ENCODE measurements at regions not wholly inside any gene's neighbourhood (a gene's known extent, or its start where the extent isn't known, plus 50 kb on each side); places are given as distances from the start of the nearest gene placed in this dataset.

DNA sequence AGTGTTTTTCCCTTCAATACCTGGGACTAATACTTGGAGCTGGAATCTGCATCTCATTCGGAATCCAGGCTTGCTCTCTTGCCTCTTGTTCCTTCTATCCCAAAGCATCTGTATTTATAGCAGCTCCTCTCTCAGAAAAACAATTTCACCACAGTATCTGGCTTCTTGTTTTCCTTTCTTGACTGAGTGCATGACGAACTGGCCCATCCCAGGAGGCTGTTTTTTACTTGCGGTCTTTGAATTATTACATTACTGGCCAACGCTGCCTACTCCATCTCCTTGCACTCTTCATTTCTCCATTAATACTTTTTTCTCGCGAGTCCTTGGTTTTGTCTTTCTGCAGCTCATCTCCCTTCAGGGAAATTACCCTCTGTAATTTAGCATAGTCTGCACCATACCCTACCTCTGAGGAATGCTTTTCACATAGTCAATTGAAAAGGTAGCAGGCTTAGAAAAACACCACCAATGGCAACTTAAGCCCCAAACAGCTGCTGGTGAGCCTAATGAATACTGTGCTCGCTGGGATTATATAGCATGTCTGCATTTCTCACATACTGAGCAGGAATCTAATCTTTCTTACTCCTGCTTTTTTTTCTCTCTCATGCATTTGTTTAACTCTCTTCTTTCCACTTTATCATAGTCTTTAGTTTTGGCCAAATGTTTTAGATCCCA lies 277.4 kb upstream of the SESN3 start:
- POLR2A ChIA-PET = no interaction called here

More for the DNA sequence above, 277.4 kb upstream of the SESN3 start:
- no peaks in the 10 kb centered on the region for H3K9me3 ChIP-seq
- H3K4me3 ChIP-seq (ENCODE audit: low read depth in 2 of 2, low read length in 1 of 2) = no peak overlapping the region
- H3K9me2 ChIP-seq = no peaks in the 10 kb centered on the region
- H3K79me2 ChIP-seq (ENCODE audit: insufficient read depth) = no peaks in the 10 kb centered on the region
- CTCF ChIA-PET = interaction anchor here (0.7 to 1.6 kb wide), 4 partner anchors 14 to 337 kb away, joined by 3 read pairs; no protein-coding TSS in a partner anchor
- H3K27me3 ChIP-seq (ENCODE audit: insufficient read depth) = no peaks in the 10 kb centered on the region
- no peaks in the 10 kb centered on the region for H3K4me1 ChIP-seq (ENCODE audit: control insufficient read depth in 1 of 2, insufficient read depth in 2 of 2, low read depth in 1 of 2, low read length in 1 of 2)
- DNase-seq = no peak
- no peaks in the 10 kb centered on the region for H3K36me3 ChIP-seq (replicated peaks in 1 of 2; ENCODE audit: control insufficient read depth in 1 of 2, insufficient read depth in 2 of 2, low read length in 1 of 2)
- H2AFZ ChIP-seq (ENCODE audit: low read depth) = no peak overlapping the region
- no peak overlapping the region for H3K4me2 ChIP-seq
- H3F3A ChIP-seq (replicated peaks; ENCODE audit: insufficient read depth) = no peaks in the 10 kb centered on the region
- H4K20me1 ChIP-seq (ENCODE audit: insufficient read depth) = no peaks in the 10 kb centered on the region
- no peak overlapping the region for H3K27ac ChIP-seq (ENCODE audit: low read depth in 2 of 2, low read length in 1 of 2)
- WGBS (ENCODE audit: low lambda C conversion rate) = 59% methylated on average over 7 of the region's 7 CpGs
- TF ChIP-seq, protein P1, sequence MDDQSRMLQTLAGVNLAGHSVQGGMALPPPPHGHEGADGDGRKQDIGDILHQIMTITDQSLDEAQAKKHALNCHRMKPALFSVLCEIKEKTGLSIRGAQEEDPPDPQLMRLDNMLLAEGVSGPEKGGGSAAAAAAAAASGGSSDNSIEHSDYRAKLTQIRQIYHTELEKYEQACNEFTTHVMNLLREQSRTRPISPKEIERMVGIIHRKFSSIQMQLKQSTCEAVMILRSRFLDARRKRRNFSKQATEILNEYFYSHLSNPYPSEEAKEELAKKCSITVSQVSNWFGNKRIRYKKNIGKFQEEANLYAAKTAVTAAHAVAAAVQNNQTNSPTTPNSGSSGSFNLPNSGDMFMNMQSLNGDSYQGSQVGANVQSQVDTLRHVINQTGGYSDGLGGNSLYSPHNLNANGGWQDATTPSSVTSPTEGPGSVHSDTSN (IDR thresholded peaks at IDR 0.05) = no peak
- TF ChIP-seq FOSL2 (IDR thresholded peaks at IDR 0.05; ENCODE audit: borderline replicate concordance, low read depth) (no peak), RFX5 (IDR thresholded peaks at IDR 0.05; ENCODE audit: low read length) (no peak), RCOR1 (IDR thresholded peaks at IDR 0.05; ENCODE audit: low read length) (no peak), MXI1 (IDR thresholded peaks at IDR 0.05; ENCODE audit: low read depth, low read length) (no peak), RAD21 (IDR thresholded peaks at IDR 0.05; ENCODE audit: low read length) (no peak), EP300 (IDR thresholded peaks at IDR 0.05; ENCODE audit: borderline replicate concordance in 1 of 2, low read depth in 1 of 2, low read length in 1 of 2) (no peak), TEAD4 (IDR thresholded peaks at IDR 0.05; ENCODE audit: borderline replicate concordance, insufficient read depth) (no peak), TCF12 (IDR thresholded peaks at IDR 0.05) (no peak), GATA2 (CRISPR knock-in tag; IDR thresholded peaks at IDR 0.05) (no peak), CHD2 (IDR thresholded peaks at IDR 0.05; ENCODE audit: low read length, partially characterized antibody) (no peak), MEF2A (IDR thresholded peaks at IDR 0.05; ENCODE audit: borderline replicate concordance, low read depth) (no peak), ELF1 (IDR thresholded peaks at IDR 0.05) (no peak)
- TF ChIP-seq, protein P2, sequence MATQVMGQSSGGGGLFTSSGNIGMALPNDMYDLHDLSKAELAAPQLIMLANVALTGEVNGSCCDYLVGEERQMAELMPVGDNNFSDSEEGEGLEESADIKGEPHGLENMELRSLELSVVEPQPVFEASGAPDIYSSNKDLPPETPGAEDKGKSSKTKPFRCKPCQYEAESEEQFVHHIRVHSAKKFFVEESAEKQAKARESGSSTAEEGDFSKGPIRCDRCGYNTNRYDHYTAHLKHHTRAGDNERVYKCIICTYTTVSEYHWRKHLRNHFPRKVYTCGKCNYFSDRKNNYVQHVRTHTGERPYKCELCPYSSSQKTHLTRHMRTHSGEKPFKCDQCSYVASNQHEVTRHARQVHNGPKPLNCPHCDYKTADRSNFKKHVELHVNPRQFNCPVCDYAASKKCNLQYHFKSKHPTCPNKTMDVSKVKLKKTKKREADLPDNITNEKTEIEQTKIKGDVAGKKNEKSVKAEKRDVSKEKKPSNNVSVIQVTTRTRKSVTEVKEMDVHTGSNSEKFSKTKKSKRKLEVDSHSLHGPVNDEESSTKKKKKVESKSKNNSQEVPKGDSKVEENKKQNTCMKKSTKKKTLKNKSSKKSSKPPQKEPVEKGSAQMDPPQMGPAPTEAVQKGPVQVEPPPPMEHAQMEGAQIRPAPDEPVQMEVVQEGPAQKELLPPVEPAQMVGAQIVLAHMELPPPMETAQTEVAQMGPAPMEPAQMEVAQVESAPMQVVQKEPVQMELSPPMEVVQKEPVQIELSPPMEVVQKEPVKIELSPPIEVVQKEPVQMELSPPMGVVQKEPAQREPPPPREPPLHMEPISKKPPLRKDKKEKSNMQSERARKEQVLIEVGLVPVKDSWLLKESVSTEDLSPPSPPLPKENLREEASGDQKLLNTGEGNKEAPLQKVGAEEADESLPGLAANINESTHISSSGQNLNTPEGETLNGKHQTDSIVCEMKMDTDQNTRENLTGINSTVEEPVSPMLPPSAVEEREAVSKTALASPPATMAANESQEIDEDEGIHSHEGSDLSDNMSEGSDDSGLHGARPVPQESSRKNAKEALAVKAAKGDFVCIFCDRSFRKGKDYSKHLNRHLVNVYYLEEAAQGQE (IDR thresholded peaks at IDR 0.05; ENCODE audit: low read depth, low read length) = no peak
- TF ChIP-seq, protein P3, sequence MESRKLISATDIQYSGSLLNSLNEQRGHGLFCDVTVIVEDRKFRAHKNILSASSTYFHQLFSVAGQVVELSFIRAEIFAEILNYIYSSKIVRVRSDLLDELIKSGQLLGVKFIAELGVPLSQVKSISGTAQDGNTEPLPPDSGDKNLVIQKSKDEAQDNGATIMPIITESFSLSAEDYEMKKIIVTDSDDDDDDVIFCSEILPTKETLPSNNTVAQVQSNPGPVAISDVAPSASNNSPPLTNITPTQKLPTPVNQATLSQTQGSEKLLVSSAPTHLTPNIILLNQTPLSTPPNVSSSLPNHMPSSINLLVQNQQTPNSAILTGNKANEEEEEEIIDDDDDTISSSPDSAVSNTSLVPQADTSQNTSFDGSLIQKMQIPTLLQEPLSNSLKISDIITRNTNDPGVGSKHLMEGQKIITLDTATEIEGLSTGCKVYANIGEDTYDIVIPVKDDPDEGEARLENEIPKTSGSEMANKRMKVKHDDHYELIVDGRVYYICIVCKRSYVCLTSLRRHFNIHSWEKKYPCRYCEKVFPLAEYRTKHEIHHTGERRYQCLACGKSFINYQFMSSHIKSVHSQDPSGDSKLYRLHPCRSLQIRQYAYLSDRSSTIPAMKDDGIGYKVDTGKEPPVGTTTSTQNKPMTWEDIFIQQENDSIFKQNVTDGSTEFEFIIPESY (IDR thresholded peaks at IDR 0.05; ENCODE audit: borderline replicate concordance, low read depth) = no peak
- H3K9ac ChIP-seq = no peak overlapping the region
